Astrocyte of the spinal cord (primary cell): ENCODE measurements at regions not wholly inside any gene's neighbourhood (a gene's known extent, or its start where the extent isn't known, plus 50 kb on each side); places are given as distances from the start of the nearest gene placed in this dataset.

Source experiments
- DNase-seq: peaks from one replicate; pipeline ENCODE4 v3.0.0; 2011; ENCODE audit warnings: low read depth, low spot score
- H3K4me3 ChIP-seq: 2 replicates; pipeline ENCODE4 v1.5.1; 2011; ENCODE audit warnings: low read depth, mild to moderate bottlenecking, low read length, moderate library complexity
- CTCF ChIP-seq: IDR thresholded peaks from 2 replicates; pipeline ENCODE4 v1.5.1; 2012; ENCODE audit warnings: low read depth, mild to moderate bottlenecking, low read length, inconsistent platforms
- in situ Hi-C: cut with HindIII; loops from 2 replicates; pipeline ENCODE4 v1.10.0; 2017; ENCODE audit warnings: low sequenced_read_pairs

GRCh38 chr2:139367416-139367815, 587.2 kb upstream of the NXPH2 start:
- in situ Hi-C loops = no loop called here
- DNase-seq = no peak
- no peak overlapping the region for H3K4me3 ChIP-seq
- TF ChIP-seq CTCF = no peak

- DNase-seq = no peak
- no peak overlapping the region for H3K4me3 ChIP-seq
- in situ Hi-C loops = no loop called here
- TF ChIP-seq CTCF = no peak
Measured at GRCh38 chr2:139366681-139367080, 586.5 kb upstream of the NXPH2 start.

GRCh38 chr2:139365189-139365588, 585.0 kb upstream of the NXPH2 start:
- DNase-seq = no peak
- no peak for TF ChIP-seq CTCF
- H3K4me3 ChIP-seq = no peak overlapping the region
- in situ Hi-C loops = no loop called here

GRCh38 chr2:139360654-139361053, 580.5 kb upstream of the NXPH2 start:
- no peak for TF ChIP-seq CTCF
- DNase-seq = no peak
- in situ Hi-C loops = no loop called here
- H3K4me3 ChIP-seq = no peak overlapping the region

- no peak for DNase-seq
- no peak for TF ChIP-seq CTCF
- in situ Hi-C loops = no loop called here
- no peak overlapping the region for H3K4me3 ChIP-seq
Measured at GRCh38 chr2:139359818-139360217, 579.6 kb upstream of the NXPH2 start.

- TF ChIP-seq CTCF = no peak
- DNase-seq = no peak
- in situ Hi-C loops = no loop called here
- no peak overlapping the region for H3K4me3 ChIP-seq
Measured at GRCh38 chr2:139357972-139358371, 577.8 kb upstream of the NXPH2 start.

- H3K4me3 ChIP-seq = no peak overlapping the region
- no peak for DNase-seq
- in situ Hi-C loops = no loop called here
- TF ChIP-seq CTCF = no peak
Measured at GRCh38 chr2:139354518-139354917, 574.3 kb upstream of the NXPH2 start.
